ENCODE measurements at regions not wholly inside any gene's neighbourhood (a gene's known extent, or its start where the extent isn't known, plus 50 kb on each side); places are given as distances from the start of the nearest gene placed in this dataset.

- TF ChIP-seq CTCF (IDR thresholded peaks at IDR 0.05) (no peak), RAD21 (conservative IDR thresholded peaks at IDR 0.05 in 1 of 2, IDR thresholded peaks at IDR 0.05 in 1 of 2) (no peak), JUN (IDR thresholded peaks at IDR 0.05) (no peak), BHLHE40 (IDR thresholded peaks at IDR 0.05; ENCODE audit: low read depth, low read length) (no peak), MAZ (IDR thresholded peaks at IDR 0.05; ENCODE audit: borderline replicate concordance, low read depth, low read length) (no peak), RFX5 (IDR thresholded peaks at IDR 0.05) (no peak), POLR2A (IDR thresholded peaks at IDR 0.05; ENCODE audit: low read length) (no peak), PBX3 (IDR thresholded peaks at IDR 0.05) (no peak), HEYL (CRISPR knock-in tag; IDR thresholded peaks at IDR 0.05) (no peak)
Measured at GRCh38 chr4:28341784-28342183, 1481.1 kb downstream of the STIM2 start.
